H9 (cell line): ENCODE measurements at regions not wholly inside any gene's neighbourhood (a gene's known extent, or its start where the extent isn't known, plus 50 kb on each side); places are given as distances from the start of the nearest gene placed in this dataset.

Source experiments
- DNase-seq: peaks from one replicate; pipeline ENCODE4 v3.0.0-alpha.2; 2017
- H2AFZ ChIP-seq: one replicate; pipeline ENCODE4 v1.6.1; 2013; ENCODE audit warnings: mild to moderate bottlenecking, low read length, control low read depth, moderate library complexity
- H2AK5ac ChIP-seq: 2 replicates; pipeline ENCODE4 v1.6.1; 2013; ENCODE audit warnings: low read length, control low read depth, mixed read lengths; ENCODE audit not compliant: insufficient read length
- H2BK120ac ChIP-seq: one replicate; pipeline ENCODE4 v1.6.1; 2013; ENCODE audit warnings: low read depth, mild to moderate bottlenecking, low read length, control low read depth, inconsistent platforms; ENCODE audit not compliant: poor library complexity, severe bottlenecking
- H2BK12ac ChIP-seq: 2 replicates; pipeline ENCODE4 v1.6.1; 2013; ENCODE audit warnings: low read length, control low read depth, mixed read lengths, low read depth; ENCODE audit not compliant: insufficient read length
- H2BK15ac ChIP-seq: 2 replicates; pipeline ENCODE4 v1.6.1; 2013; ENCODE audit warnings: low read depth, low read length, control low read depth
- H2BK20ac ChIP-seq: one replicate; pipeline ENCODE4 v1.6.1; 2013; ENCODE audit warnings: low read depth, mild to moderate bottlenecking, low read length, control low read depth, inconsistent platforms; ENCODE audit not compliant: poor library complexity, severe bottlenecking
- H2BK5ac ChIP-seq: 2 replicates; pipeline ENCODE4 v1.6.1; 2013; ENCODE audit warnings: low read length, control low read depth, mixed read lengths; ENCODE audit not compliant: insufficient read length
- H3K14ac ChIP-seq: 2 replicates; pipeline ENCODE4 v1.6.1; 2013; ENCODE audit warnings: low read length, control low read depth; ENCODE audit not compliant: insufficient read depth
- H3K18ac ChIP-seq: 2 replicates; pipeline ENCODE4 v1.6.1; 2013; ENCODE audit warnings: low read depth, mild to moderate bottlenecking, mixed read lengths, low read length, control low read depth; ENCODE audit not compliant: insufficient read length
- H3K23ac ChIP-seq: 2 replicates; pipeline ENCODE4 v1.6.1; 2013; ENCODE audit warnings: low read length, control low read depth, mixed read lengths, low read depth; ENCODE audit not compliant: insufficient read length
- H3K23me2 ChIP-seq: 2 replicates; pipeline ENCODE4 v1.6.1; 2013; ENCODE audit warnings: low read depth, mild to moderate bottlenecking, mixed read lengths, low read length, control low read depth; ENCODE audit not compliant: insufficient read length, poor library complexity, severe bottlenecking
- H3K27ac ChIP-seq: 2 replicates; pipeline ENCODE4 v1.5.1; 2013; ENCODE audit warnings: low read length, control low read depth, mixed read lengths, low read depth; ENCODE audit not compliant: insufficient read length
- H3K27me3 ChIP-seq: 2 replicates; pipeline ENCODE4 v1.6.1; 2013; ENCODE audit warnings: low read length, control low read depth, inconsistent platforms; ENCODE audit not compliant: insufficient read depth
- H3K4ac ChIP-seq: 2 replicates; pipeline ENCODE4 v1.6.1; 2013; ENCODE audit warnings: low read depth, mild to moderate bottlenecking, control low read depth, inconsistent platforms, low read length, moderate library complexity
- H3K4me1 ChIP-seq: 2 replicates; pipeline ENCODE4 v1.6.1; 2013; ENCODE audit warnings: low read length, control low read depth, inconsistent platforms; ENCODE audit not compliant: insufficient read depth
- H3K4me2 ChIP-seq: 2 replicates; pipeline ENCODE4 v1.6.1; 2013; ENCODE audit warnings: low read length, control low read depth, mixed read lengths; ENCODE audit not compliant: insufficient read length, insufficient read depth
- H3K56ac ChIP-seq: 2 replicates; pipeline ENCODE4 v1.6.1; 2013; ENCODE audit warnings: low read depth, mild to moderate bottlenecking, mixed read lengths, low read length, control low read depth; ENCODE audit not compliant: insufficient read length
- H3K79me1 ChIP-seq: 2 replicates; pipeline ENCODE4 v1.6.1; 2013; ENCODE audit warnings: low read depth, mild to moderate bottlenecking, moderate library complexity, low read length, control low read depth, inconsistent platforms; ENCODE audit not compliant: insufficient read depth, poor library complexity, severe bottlenecking
- H3K79me2 ChIP-seq: 2 replicates; pipeline ENCODE4 v1.6.1; 2013; ENCODE audit warnings: low read length, control low read depth, inconsistent platforms; ENCODE audit not compliant: insufficient read depth
- H3K9ac ChIP-seq: 2 replicates; pipeline ENCODE4 v1.6.1; 2013; ENCODE audit warnings: low read length, control low read depth, mixed read lengths; ENCODE audit not compliant: insufficient read length; ENCODE audit errors: extremely low read depth
- H3K9me3 ChIP-seq: one replicate; pipeline ENCODE4 v1.6.1; 2013; ENCODE audit warnings: low read depth, low read length, inconsistent platforms; ENCODE audit not compliant: control insufficient read depth
- H3T11ph ChIP-seq: one replicate; pipeline ENCODE4 v1.6.1; 2013; ENCODE audit warnings: mild to moderate bottlenecking, low read length, control low read depth, inconsistent platforms
- H4K20me1 ChIP-seq: one replicate; pipeline ENCODE4 v1.6.1; 2013; ENCODE audit not compliant: control insufficient read depth, insufficient read length, insufficient read depth
- H4K5ac ChIP-seq: 2 replicates; pipeline ENCODE4 v1.6.1; 2013; ENCODE audit warnings: low read depth, mild to moderate bottlenecking, mixed read lengths, low read length, control low read depth; ENCODE audit not compliant: insufficient read length
- H4K8ac ChIP-seq: replicated peaks from 2 replicates; pipeline ENCODE4 v1.6.1; 2013; ENCODE audit warnings: low read length, control low read depth, mixed read lengths, low read depth; ENCODE audit not compliant: insufficient read length
- H4K91ac ChIP-seq: 2 replicates; pipeline ENCODE4 v1.6.1; 2013; ENCODE audit warnings: low read depth, mild to moderate bottlenecking, moderate library complexity, mixed read lengths, low read length, control low read depth; ENCODE audit not compliant: insufficient read length
- H3K27ac Mint-ChIP-seq, 3 experiments: 2 replicates in 2 of 3; 3 replicates in 1 of 3; pipeline ENCODE4 v1.8.0; 2020 to 2021; ENCODE audit warnings: mixed read lengths in 3 of 3, mild to moderate bottlenecking in 1 of 3, moderate library complexity in 1 of 3
- H3K27me3 Mint-ChIP-seq: 2 replicates; pipeline ENCODE4 v1.8.0; 2021; ENCODE audit warnings: low read depth, mild to moderate bottlenecking, moderate library complexity, mixed read lengths
- H3K36me3 Mint-ChIP-seq, 3 experiments: 2 replicates in 2 of 3; 3 replicates in 1 of 3; pipeline ENCODE4 v1.8.0; 2020 to 2021; ENCODE audit warnings: low read depth in 3 of 3, mixed read lengths in 3 of 3; ENCODE audit not compliant: insufficient read depth in 1 of 3
- H3K4me1 Mint-ChIP-seq, 2 experiments: 2 replicates each; pipeline ENCODE4 v1.8.0; 2020; ENCODE audit warnings: mixed read lengths in 2 of 2
- H3K4me3 Mint-ChIP-seq, 2 experiments: 2 replicates in 1 of 2; 3 replicates in 1 of 2; pipeline ENCODE4 v1.8.0; 2020 to 2021; ENCODE audit warnings: mild to moderate bottlenecking in 2 of 2, mixed read lengths in 2 of 2, moderate library complexity in 1 of 2
- H3K9me3 Mint-ChIP-seq, 2 experiments: 2 replicates in 1 of 2; 3 replicates in 1 of 2; pipeline ENCODE4 v1.8.0; 2020; ENCODE audit warnings: mild to moderate bottlenecking in 2 of 2, mixed read lengths in 2 of 2, moderate library complexity in 1 of 2
- CTCF ChIP-seq: fragments of 200-600 bp; sonication (generic); conservative IDR thresholded peaks from 3 replicates; pipeline ENCODE4 v1.8.0; 2021; ENCODE audit warnings: antibody characterized with exemption, mild to moderate bottlenecking
- whole genome bisulfite sequencing: extraction: QIAGEN DNeasy Blood & Tissue Kit; methylation state at CpG from one replicate; pipeline ENCODE4 v1.1.7; 2013; ENCODE audit warnings: missing lambda C conversion rate, low lambda C conversion rate, mixed read lengths; ENCODE audit not compliant: insufficient read length; ENCODE audit errors: extremely low coverage; 5-methylcytosine and 5-hydroxymethylcytosine counted together

GRCh38 chr9:73824671-73825070 lies 672.5 kb upstream of the RORB start:
- Histone ChIP-seq H3K27ac (no peak overlapping the region), H2AFZ (no peak overlapping the region), H4K91ac (no peak overlapping the region), H3K56ac (no peak overlapping the region), H3K4me1 (peaks cover 3% of the 10 kb centered on the region; the same call in 1 of the 2 replicates), H3K23me2 (no peaks in the 10 kb centered on the region), H3T11ph (no peak overlapping the region), H2BK15ac (no peak overlapping the region), H3K9ac (no peak overlapping the region), H3K79me1 (no peaks in the 10 kb centered on the region), H2AK5ac (no peak overlapping the region), H2BK12ac (no peak overlapping the region), H3K4ac (no peak overlapping the region), H2BK120ac (no peak overlapping the region), H2BK20ac (no peak overlapping the region), H3K4me2 (no peak overlapping the region), H3K23ac (no peak overlapping the region), H4K8ac (no peak overlapping the region), H2BK5ac (no peak overlapping the region), H4K5ac (no peak overlapping the region), H3K27me3 (no peaks in the 10 kb centered on the region), H4K20me1 (no peaks in the 10 kb centered on the region), H3K9me3 (no peaks in the 10 kb centered on the region), H3K79me2 (no peaks in the 10 kb centered on the region), H3K18ac (no peak overlapping the region), H3K14ac (no peak overlapping the region)
- Mint-ChIP-seq H3K36me3 (no peaks in the 10 kb centered on the region), H3K4me1 (peaks cover 7% of the 10 kb centered on the region in 2 experiments), H3K27me3 (no peaks in the 10 kb centered on the region), H3K27ac (peak overlapping the region in 2 of 3 experiments; percentile 32 to 38; a peak in 3 of 7 replicates), H3K4me3 (no peak overlapping the region), H3K9me3 (no peaks in the 10 kb centered on the region)
- WGBS: no CpG with 5 or more reads among the region's 1 CpG
- no peak for TF ChIP-seq CTCF
- DNase-seq: peak; percentile 37
